H1 (cell line): ENCODE measurements at regions not wholly inside any gene's neighbourhood (a gene's known extent, or its start where the extent isn't known, plus 50 kb on each side); places are given as distances from the start of the nearest gene placed in this dataset.

Experiments
- CTCF ChIA-PET: fragments of 300-600 bp; sonication (Branson Sonifier 250); formaldehyde crosslinking; loops from one replicate; lab custom pipeline; 2021; ENCODE audit not compliant: partially characterized antibody; lab: Charles Lee
- POLR2A ChIA-PET: fragments of 300-600 bp; sonication (Branson Sonifier 250); formaldehyde crosslinking; loops from one replicate; lab custom pipeline; 2021; ENCODE audit warnings: inconsistent platforms; ENCODE audit not compliant: partially characterized antibody; lab: Charles Lee
- DNase-seq, 2 experiments: peaks; one replicate each; pipeline versions ENCODE4 v3.0.0 to v3.0.0-alpha.2; 2010 to 2022; ENCODE audit warnings: low spot score in 2 of 2, low read depth in 1 of 2, mixed read lengths in 1 of 2
- FAIRE-seq: peaks from 2 replicates; lab custom pipeline; 2011; peaks lifted over from hg19 to GRCh38; lab: Jason Lieb, UNC
- H2AFZ ChIP-seq: 2 replicates; pipeline ENCODE4 v1.8.1; 2012; ENCODE audit warnings: low read length, inconsistent platforms
- H2AK5ac ChIP-seq: 2 replicates; pipeline ENCODE4 v1.6.1; 2013; ENCODE audit warnings: low read depth, low read length
- H2BK120ac ChIP-seq: replicated peaks from 2 replicates; pipeline ENCODE3; 2013; ENCODE audit warnings: low read depth, low read length, inconsistent platforms
- H2BK12ac ChIP-seq: 2 replicates; pipeline ENCODE4 v1.6.1; 2013; ENCODE audit warnings: low read depth, low read length
- H2BK15ac ChIP-seq: 2 replicates; pipeline ENCODE4 v1.6.1; 2013; ENCODE audit warnings: low read length
- H2BK20ac ChIP-seq: 2 replicates; pipeline ENCODE4 v1.6.1; 2013; ENCODE audit warnings: low read length
- H2BK5ac ChIP-seq: 2 replicates; pipeline ENCODE4 v1.6.1; 2013; ENCODE audit warnings: low read depth, low read length
- H3K14ac ChIP-seq: 2 replicates; pipeline ENCODE4 v1.6.1; 2013; ENCODE audit warnings: inconsistent platforms; ENCODE audit not compliant: insufficient read length
- H3K18ac ChIP-seq: 2 replicates; pipeline ENCODE4 v1.6.1; 2013; ENCODE audit warnings: low read length; ENCODE audit errors: extremely low read depth
- H3K23ac ChIP-seq: 2 replicates; pipeline ENCODE4 v1.6.1; 2013; ENCODE audit warnings: inconsistent platforms; ENCODE audit not compliant: insufficient read length
- H3K23me2 ChIP-seq: 2 replicates; pipeline ENCODE4 v1.6.1; 2013; ENCODE audit warnings: low read depth, low read length
- H3K27ac ChIP-seq: 2 replicates; pipeline ENCODE4 v1.6.1; 2011; ENCODE audit warnings: low read depth, low read length, inconsistent platforms
- H3K27me3 ChIP-seq, 4 experiments: replicated peaks in 1 of 4; 1 replicate in 1 of 4; 2 replicates in 3 of 4; pipeline versions ENCODE4 v1.6.1 to v1.8.1; 2011 to 2013; ENCODE audit warnings: low read length in 3 of 4, mild to moderate bottlenecking in 3 of 4, inconsistent platforms in 2 of 4, mixed read lengths in 2 of 4, moderate library complexity in 1 of 4; ENCODE audit not compliant: control insufficient read depth in 3 of 4, insufficient read depth in 3 of 4; ENCODE audit errors: extremely low read depth in 1 of 4
- H3K36me3 ChIP-seq, 4 experiments: 2 replicates each; pipeline versions ENCODE4 v1.6.1 to v1.8.1; 2011 to 2013; ENCODE audit warnings: mild to moderate bottlenecking in 4 of 4, low read length in 3 of 4, moderate library complexity in 2 of 4, control low read depth in 1 of 4, inconsistent platforms in 1 of 4; ENCODE audit not compliant: insufficient read depth in 4 of 4, control insufficient read depth in 2 of 4
- H3K4ac ChIP-seq: replicated peaks from 2 replicates; pipeline ENCODE3; 2013; ENCODE audit warnings: low read length, low read depth, mixed read lengths, inconsistent platforms; ENCODE audit not compliant: insufficient read length
- H3K4me1 ChIP-seq, 4 experiments: replicated peaks in 1 of 4; 1 replicate in 1 of 4; 2 replicates in 3 of 4; pipeline versions ENCODE4 v1.6.1 to v1.8.1; 2011 to 2013; ENCODE audit warnings: low read length in 3 of 4, inconsistent platforms in 2 of 4, mixed read lengths in 1 of 4; ENCODE audit not compliant: insufficient read depth in 4 of 4, control insufficient read depth in 3 of 4
- H3K4me2 ChIP-seq, 2 experiments: 2 replicates each; pipeline versions ENCODE4 v1.6.1 to v1.8.1; 2011 to 2013; ENCODE audit warnings: low read depth in 2 of 2, low read length in 2 of 2, control low read depth in 1 of 2, inconsistent platforms in 1 of 2, mild to moderate bottlenecking in 1 of 2; ENCODE audit not compliant: insufficient read depth in 1 of 2
- H3K4me3 ChIP-seq, 4 experiments: fragments of 200-600, 300-600 bp in 1 of 4; sonication (generic), shearing (Covaris generic), sonication (Bioruptor Twin) in 1 of 4; 2 replicates each; pipeline versions ENCODE4 v1.5.1 to v1.8.1; 2011 to 2016; ENCODE audit warnings: low read length in 4 of 4, low read depth in 3 of 4, control low read depth in 2 of 4, inconsistent platforms in 2 of 4, mild to moderate bottlenecking in 2 of 4, mixed read lengths in 1 of 4, moderate library complexity in 1 of 4; ENCODE audit not compliant: insufficient read depth in 2 of 4; ENCODE audit errors: extremely low read depth in 1 of 4
- H3K56ac ChIP-seq: replicated peaks from 2 replicates; pipeline ENCODE3; 2013; ENCODE audit warnings: low read depth, mild to moderate bottlenecking, mixed read lengths, low read length, inconsistent platforms; ENCODE audit not compliant: insufficient read length
- H3K79me1 ChIP-seq: 2 replicates; pipeline ENCODE4 v1.6.1; 2013; ENCODE audit warnings: low read depth, low read length, control low read depth
- H3K79me2 ChIP-seq, 2 experiments: 2 replicates each; pipeline versions ENCODE4 v1.6.1 to v1.8.1; 2012 to 2013; ENCODE audit warnings: low read length in 2 of 2, mild to moderate bottlenecking in 2 of 2, inconsistent platforms in 1 of 2; ENCODE audit not compliant: insufficient read depth in 2 of 2, control insufficient read depth in 1 of 2
- H3K9ac ChIP-seq, 4 experiments: replicated peaks in 1 of 4; 1 replicate in 1 of 4; 2 replicates in 3 of 4; pipeline versions ENCODE4 v1.6.1 to v1.8.1; 2011 to 2013; ENCODE audit warnings: low read depth in 3 of 4, low read length in 3 of 4, control low read depth in 2 of 4, mild to moderate bottlenecking in 2 of 4, moderate library complexity in 2 of 4, inconsistent platforms in 1 of 4; ENCODE audit errors: extremely low read depth in 1 of 4
- H3K9me3 ChIP-seq, 2 experiments: 2 replicates each; pipeline versions ENCODE4 v1.6.1 to v1.8.1; 2012 to 2013; ENCODE audit warnings: mild to moderate bottlenecking in 2 of 2, moderate library complexity in 2 of 2, control low read depth in 1 of 2, inconsistent platforms in 1 of 2, low read depth in 1 of 2, low read length in 1 of 2, mixed read lengths in 1 of 2; ENCODE audit not compliant: insufficient read depth in 2 of 2
- H4K20me1 ChIP-seq, 2 experiments: replicated peaks in 1 of 2; 2 replicates each; pipeline versions ENCODE3 to v1.8.1; 2011 to 2013; ENCODE audit warnings: inconsistent platforms in 2 of 2, low read length in 2 of 2, mild to moderate bottlenecking in 1 of 2; ENCODE audit not compliant: insufficient read depth in 2 of 2, control insufficient read depth in 1 of 2
- H4K5ac ChIP-seq: 2 replicates; pipeline ENCODE4 v1.6.1; 2013; ENCODE audit warnings: low read length, low read depth, mixed read lengths, inconsistent platforms; ENCODE audit not compliant: insufficient read length
- H4K8ac ChIP-seq: 2 replicates; pipeline ENCODE4 v1.8.0; 2013; ENCODE audit warnings: mild to moderate bottlenecking, moderate library complexity, low read length, inconsistent platforms; ENCODE audit not compliant: insufficient read depth; ENCODE audit errors: extremely low read depth
- H4K91ac ChIP-seq: replicated peaks from 2 replicates; pipeline ENCODE3; 2013; ENCODE audit warnings: low read length, mixed read lengths, inconsistent platforms; ENCODE audit not compliant: insufficient read length
- BACH1 ChIP-seq: IDR thresholded peaks from 2 replicates; pipeline ENCODE4 v1.6.1; 2012; ENCODE audit warnings: low read length, improper control_type of control experiment
- BRCA1 ChIP-seq: IDR thresholded peaks from 2 replicates; pipeline ENCODE4 v1.6.1; 2012; ENCODE audit warnings: low read depth, low read length, improper control_type of control experiment
- CTCF ChIP-seq, 3 experiments: IDR thresholded peaks; 1 replicate in 2 of 3; 2 replicates in 1 of 3; pipeline versions ENCODE4 v1.5.1 to v1.6.1; 2011; ENCODE audit warnings: low read length in 3 of 3, mild to moderate bottlenecking in 3 of 3, inconsistent platforms in 2 of 3, low read depth in 1 of 3, moderate library complexity in 1 of 3; ENCODE audit not compliant: insufficient read depth in 1 of 3; ENCODE audit errors: control extremely low read depth in 1 of 3
- GTF2F1 ChIP-seq: IDR thresholded peaks from 2 replicates; pipeline ENCODE4 v1.6.1; 2012; ENCODE audit warnings: low read depth, low read length, improper control_type of control experiment, borderline replicate concordance
- KDM4A ChIP-seq: IDR thresholded peaks from one replicate; pipeline ENCODE4 v1.7.1; 2012; ENCODE audit warnings: low read depth, mild to moderate bottlenecking, moderate library complexity, low read length, inconsistent platforms; ENCODE audit not compliant: severe bottlenecking
- POLR2AphosphoS5 ChIP-seq: IDR thresholded peaks from 2 replicates; pipeline ENCODE4 v1.6.1; 2011; ENCODE audit warnings: low read depth, low read length
- POU5F1 ChIP-seq: IDR thresholded peaks from 2 replicates; pipeline ENCODE4 v1.6.1; 2011; ENCODE audit warnings: low read depth, mild to moderate bottlenecking, low read length, moderate library complexity
- RFX5 ChIP-seq: IDR thresholded peaks from 2 replicates; pipeline ENCODE4 v1.6.1; 2011; ENCODE audit warnings: low read depth, low read length, improper control_type of control experiment, borderline replicate concordance
- RNF2 ChIP-seq: fragments of 200-900, 300-1000 bp; sonication (generic); IDR thresholded peaks from 2 replicates; pipeline ENCODE4 v1.7.1; 2016; ENCODE audit warnings: borderline replicate concordance, low read depth, mild to moderate bottlenecking, antibody characterized with exemption, low read length; ENCODE audit not compliant: poor library complexity, severe bottlenecking; ENCODE audit errors: missing control alignments
- SP1 ChIP-seq: IDR thresholded peaks from 2 replicates; pipeline ENCODE4 v1.6.1; 2011; ENCODE audit warnings: low read depth, low read length
- SRF ChIP-seq: IDR thresholded peaks from 2 replicates; pipeline ENCODE4 v1.6.1; 2011; ENCODE audit warnings: mild to moderate bottlenecking, low read depth, low read length, moderate library complexity
- TAF1 ChIP-seq: IDR thresholded peaks from 2 replicates; pipeline ENCODE4 v1.6.1; 2011; ENCODE audit warnings: mild to moderate bottlenecking, low read depth, low read length
- TEAD4 ChIP-seq: IDR thresholded peaks from 2 replicates; pipeline ENCODE4 v1.6.1; 2012; ENCODE audit warnings: low read depth, low read length, inconsistent platforms, mixed read lengths
- WGBS, 2 experiments: shearing (Covaris generic) in 1 of 2; methylation state at CpG; one replicate each; pipeline versions ENCODE4 v1.1.6 to v1.1.7; 2013 to 2015; ENCODE audit warnings: low lambda C conversion rate in 2 of 2, mixed read lengths in 2 of 2, inconsistent platforms in 1 of 2, low coverage in 1 of 2, missing lambda C conversion rate in 1 of 2; ENCODE audit not compliant: insufficient replicate concordance in 2 of 2, insufficient coverage in 1 of 2, insufficient read length in 1 of 2; ENCODE audit errors: extremely low coverage in 1 of 2, missing lambda C conversion rate in 1 of 2; 5-methylcytosine and 5-hydroxymethylcytosine counted together

- H3K36me3 ChIP-seq = no peaks in the 10 kb centered on the region
- H3K4me3 ChIP-seq = no peak overlapping the region
- no peak overlapping the region for H3K14ac ChIP-seq
- no peaks in the 10 kb centered on the region for H4K20me1 ChIP-seq
- H2BK15ac ChIP-seq = no peak overlapping the region
- H3K4me2 ChIP-seq = no peak overlapping the region
- DNase-seq (peak in 1 of 2 experiments; percentile 35), FAIRE-seq (no peak)
- H3K27me3 ChIP-seq = peaks cover 0 to 3% (median 1%) of the 10 kb centered on the region in 4 experiments; a peak in 4 of 7 replicates
- no peak overlapping the region for H3K23ac ChIP-seq
- H3K23me2 ChIP-seq = no peaks in the 10 kb centered on the region; the same call in 1 of the 2 replicates
- H2BK5ac ChIP-seq = no peak overlapping the region
- no peak overlapping the region for H3K4ac ChIP-seq
- H2BK20ac ChIP-seq = no peak overlapping the region
- H4K8ac ChIP-seq = no peak overlapping the region; the same call in none of the 2 replicates
- POLR2A ChIA-PET = no interaction called here
- no peak overlapping the region for H3K18ac ChIP-seq
- H3K79me2 ChIP-seq = no peaks in the 10 kb centered on the region
- no peaks in the 10 kb centered on the region for H3K9me3 ChIP-seq
- no peak overlapping the region for H3K56ac ChIP-seq
- 92% methylated on average over 4 of the region's 5 CpGs; no CpG with 5 or more reads in 1 of the 2 experiments for WGBS, 2 experiments
- CTCF ChIA-PET = interaction anchor here (1.4 to 2.2 kb wide), 4 partner anchors 12 to 100 kb away, joined by 4 to 8 read pairs (median 6); no protein-coding TSS in a partner anchor
- H4K91ac ChIP-seq = no peak overlapping the region
- H4K5ac ChIP-seq = no peak overlapping the region
- no peak overlapping the region for H3K9ac ChIP-seq
- no peak overlapping the region for H2AFZ ChIP-seq
- H2AK5ac ChIP-seq = no peak overlapping the region
- peaks cover 0 to 6% (median 3%) of the 10 kb centered on the region in 4 experiments; a peak in 3 of 7 replicates for H3K4me1 ChIP-seq
- no peak overlapping the region for H2BK120ac ChIP-seq
- H3K27ac ChIP-seq = no peak overlapping the region
- H2BK12ac ChIP-seq = no peak overlapping the region
- H3K79me1 ChIP-seq = no peaks in the 10 kb centered on the region
- TF ChIP-seq SRF (no peak), POLR2AphosphoS5 (no peak), GTF2F1 (no peak), CTCF (IDR thresholded peaks at IDR 0.05; ENCODE audit: control extremely low read depth in 1 of 3, insufficient read depth in 1 of 3, low read depth in 1 of 3, low read length in 3 of 3) (no peak), RNF2 (no peak), SP1 (no peak), RFX5 (no peak), TEAD4 (no peak), BRCA1 (no peak), KDM4A (no peak), BACH1 (no peak), TAF1 (no peak), POU5F1 (no peak)
Measured at GRCh38 chr1:53378061-53378460, 50.2 kb upstream of the LRP8 start.
